Panc1 (cell line): ENCODE measurements at regions not wholly inside any gene's neighbourhood (a gene's known extent, or its start where the extent isn't known, plus 50 kb on each side); places are given as distances from the start of the nearest gene placed in this dataset.

ENCODE experiments used
- ATAC-seq: fragments of 200-7000 bp; cut with Tn5 transposase; 2 replicates; pipeline ENCODE4 v1.9.1; 2020; ENCODE audit warnings: mild to moderate bottlenecking, moderate library complexity
- BruUV-seq: library from RNA; stranded (reverse); fragments of 400-500 nt; replicated peaks from 2 replicates; lab custom pipeline; 2021; lab: Mats Ljungman, UMichigan
- CTCF ChIA-PET: fragments of 300-600 bp; sonication (Branson Sonifier 250); formaldehyde crosslinking; loops from one replicate; lab custom pipeline; 2022; ENCODE audit warnings: antibody characterized with exemption; lab: Charles Lee
- POLR2A ChIA-PET: fragments of 300-600 bp; sonication (Branson Sonifier 250); formaldehyde crosslinking; loops from one replicate; lab custom pipeline; 2022; ENCODE audit warnings: antibody characterized with exemption; lab: Charles Lee
- DNase-seq: peaks from one replicate; pipeline ENCODE4 v3.0.0-alpha.2; 2010; ENCODE audit warnings: low read depth, low spot score
- H3K27ac ChIP-seq: 2 replicates; pipeline ENCODE4 v1.5.1; 2011; ENCODE audit warnings: mild to moderate bottlenecking, low read length, inconsistent platforms
- H3K27me3 ChIP-seq: fragments of 200-500 bp; sonication (Bioruptor generic); 2 replicates; pipeline ENCODE4 v1.6.0; 2014; ENCODE audit warnings: low read length, inconsistent platforms; ENCODE audit not compliant: control insufficient read depth, insufficient read depth
- H3K36me3 ChIP-seq: fragments of 200-500 bp; sonication (Bioruptor generic); 2 replicates; pipeline ENCODE4 v1.5.1; 2014; ENCODE audit warnings: inconsistent platforms, mild to moderate bottlenecking, low read length, moderate library complexity; ENCODE audit not compliant: control insufficient read depth, insufficient read depth
- H3K4me1 ChIP-seq: 2 replicates; pipeline ENCODE4 v1.5.1; 2011; ENCODE audit warnings: inconsistent platforms, mild to moderate bottlenecking, low read length, moderate library complexity; ENCODE audit not compliant: control insufficient read depth, insufficient read depth
- H3K4me3 ChIP-seq, 2 experiments: 2 replicates each; pipeline ENCODE4 v1.5.1; 2011 to 2012; ENCODE audit warnings: low read depth in 2 of 2, low read length in 2 of 2, mild to moderate bottlenecking in 2 of 2, inconsistent platforms in 1 of 2, moderate library complexity in 1 of 2
- H3K9me3 ChIP-seq: fragments of 200-500 bp; sonication (Bioruptor generic); 2 replicates; pipeline ENCODE4 v1.5.1; 2014; ENCODE audit warnings: low read depth, mild to moderate bottlenecking, inconsistent platforms, low read length, moderate library complexity; ENCODE audit not compliant: control insufficient read depth, insufficient read depth
- POLR2AphosphoS5 ChIP-seq: IDR thresholded peaks from 2 replicates; pipeline ENCODE4 v1.6.1; 2012; ENCODE audit warnings: mild to moderate bottlenecking, low read depth, low read length, moderate library complexity
- SIN3A ChIP-seq: IDR thresholded peaks from 2 replicates; pipeline ENCODE4 v1.6.1; 2012; ENCODE audit warnings: low read depth, mild to moderate bottlenecking, low read length, moderate library complexity, borderline replicate concordance; ENCODE audit not compliant: insufficient read depth
- TCF7L2 ChIP-seq: IDR thresholded peaks from 2 replicates; pipeline ENCODE4 v1.6.1; 2011; ENCODE audit warnings: mild to moderate bottlenecking, low read depth, low read length, inconsistent platforms
- in situ Hi-C: cut with HindIII; loops from 2 replicates; pipeline ENCODE4 v1.10.0; 2016; ENCODE audit warnings: low sequenced_read_pairs, low pct_unique_long_range_greater_than_20kb
- intact Hi-C: fragments of 100-400 bp; cut with micrococcal nuclease; formaldehyde crosslinking; loops from one replicate; pipeline ENCODE4 v1.10.0; 2022; ENCODE audit not compliant: unreplicated experiment
- TF ChIP-seq, protein P1 (sequence below), 2 experiments: IDR thresholded peaks; 2 replicates each; pipeline ENCODE4 v1.6.1; 2011 to 2012; ENCODE audit warnings: low read depth in 2 of 2, control low read depth in 1 of 2, low read length in 1 of 2, mild to moderate bottlenecking in 1 of 2, moderate library complexity in 1 of 2; ENCODE audit not compliant: insufficient read depth in 1 of 2
- TF ChIP-seq, protein P2 (sequence below): fragments of 450-650 bp; IDR thresholded peaks from 2 replicates; pipeline ENCODE4 v1.5.1; 2017; ENCODE audit warnings: mild to moderate bottlenecking

DNA sequence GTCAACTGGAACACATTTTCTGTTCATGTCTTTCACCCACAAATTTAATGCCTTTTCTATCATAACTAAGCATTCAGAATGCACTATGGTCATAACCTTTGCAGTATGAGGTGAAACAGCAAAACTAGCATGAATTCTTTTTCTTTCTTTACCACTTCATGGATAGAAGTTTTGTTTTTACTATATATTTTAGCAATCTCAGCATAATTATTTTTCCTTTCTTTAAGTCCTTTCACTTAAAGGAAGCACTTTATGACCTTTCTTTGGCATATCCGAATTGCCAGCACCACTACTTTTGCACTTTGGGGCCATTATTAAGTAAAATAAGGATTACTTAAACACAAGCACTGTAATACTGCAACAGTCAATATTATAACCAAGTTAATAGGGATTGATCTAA lies 115.1 kb upstream of the DKK2 start:
- POLR2A ChIA-PET, result no interaction called here
- no peak for DNase-seq
- H3K27me3 ChIP-seq, result no peaks in the 10 kb centered on the region
- H3K27ac ChIP-seq, result no peak overlapping the region
- TF ChIP-seq POLR2AphosphoS5 (no peak), SIN3A (no peak)
- TF ChIP-seq, protein P1, sequence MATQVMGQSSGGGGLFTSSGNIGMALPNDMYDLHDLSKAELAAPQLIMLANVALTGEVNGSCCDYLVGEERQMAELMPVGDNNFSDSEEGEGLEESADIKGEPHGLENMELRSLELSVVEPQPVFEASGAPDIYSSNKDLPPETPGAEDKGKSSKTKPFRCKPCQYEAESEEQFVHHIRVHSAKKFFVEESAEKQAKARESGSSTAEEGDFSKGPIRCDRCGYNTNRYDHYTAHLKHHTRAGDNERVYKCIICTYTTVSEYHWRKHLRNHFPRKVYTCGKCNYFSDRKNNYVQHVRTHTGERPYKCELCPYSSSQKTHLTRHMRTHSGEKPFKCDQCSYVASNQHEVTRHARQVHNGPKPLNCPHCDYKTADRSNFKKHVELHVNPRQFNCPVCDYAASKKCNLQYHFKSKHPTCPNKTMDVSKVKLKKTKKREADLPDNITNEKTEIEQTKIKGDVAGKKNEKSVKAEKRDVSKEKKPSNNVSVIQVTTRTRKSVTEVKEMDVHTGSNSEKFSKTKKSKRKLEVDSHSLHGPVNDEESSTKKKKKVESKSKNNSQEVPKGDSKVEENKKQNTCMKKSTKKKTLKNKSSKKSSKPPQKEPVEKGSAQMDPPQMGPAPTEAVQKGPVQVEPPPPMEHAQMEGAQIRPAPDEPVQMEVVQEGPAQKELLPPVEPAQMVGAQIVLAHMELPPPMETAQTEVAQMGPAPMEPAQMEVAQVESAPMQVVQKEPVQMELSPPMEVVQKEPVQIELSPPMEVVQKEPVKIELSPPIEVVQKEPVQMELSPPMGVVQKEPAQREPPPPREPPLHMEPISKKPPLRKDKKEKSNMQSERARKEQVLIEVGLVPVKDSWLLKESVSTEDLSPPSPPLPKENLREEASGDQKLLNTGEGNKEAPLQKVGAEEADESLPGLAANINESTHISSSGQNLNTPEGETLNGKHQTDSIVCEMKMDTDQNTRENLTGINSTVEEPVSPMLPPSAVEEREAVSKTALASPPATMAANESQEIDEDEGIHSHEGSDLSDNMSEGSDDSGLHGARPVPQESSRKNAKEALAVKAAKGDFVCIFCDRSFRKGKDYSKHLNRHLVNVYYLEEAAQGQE (IDR thresholded peaks at IDR 0.05; ENCODE audit: insufficient read depth in 1 of 2, low read depth in 2 of 2, low read length in 1 of 2), result no peak
- TF ChIP-seq, protein P2, sequence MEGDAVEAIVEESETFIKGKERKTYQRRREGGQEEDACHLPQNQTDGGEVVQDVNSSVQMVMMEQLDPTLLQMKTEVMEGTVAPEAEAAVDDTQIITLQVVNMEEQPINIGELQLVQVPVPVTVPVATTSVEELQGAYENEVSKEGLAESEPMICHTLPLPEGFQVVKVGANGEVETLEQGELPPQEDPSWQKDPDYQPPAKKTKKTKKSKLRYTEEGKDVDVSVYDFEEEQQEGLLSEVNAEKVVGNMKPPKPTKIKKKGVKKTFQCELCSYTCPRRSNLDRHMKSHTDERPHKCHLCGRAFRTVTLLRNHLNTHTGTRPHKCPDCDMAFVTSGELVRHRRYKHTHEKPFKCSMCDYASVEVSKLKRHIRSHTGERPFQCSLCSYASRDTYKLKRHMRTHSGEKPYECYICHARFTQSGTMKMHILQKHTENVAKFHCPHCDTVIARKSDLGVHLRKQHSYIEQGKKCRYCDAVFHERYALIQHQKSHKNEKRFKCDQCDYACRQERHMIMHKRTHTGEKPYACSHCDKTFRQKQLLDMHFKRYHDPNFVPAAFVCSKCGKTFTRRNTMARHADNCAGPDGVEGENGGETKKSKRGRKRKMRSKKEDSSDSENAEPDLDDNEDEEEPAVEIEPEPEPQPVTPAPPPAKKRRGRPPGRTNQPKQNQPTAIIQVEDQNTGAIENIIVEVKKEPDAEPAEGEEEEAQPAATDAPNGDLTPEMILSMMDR, result no peak
- H3K4me1 ChIP-seq, result no peaks in the 10 kb centered on the region
- intact Hi-C loops (no loop called here), in situ Hi-C loops (no loop called here)
- no peak for ATAC-seq
- CTCF ChIA-PET, result no interaction called here
- H3K4me3 ChIP-seq, result no peak overlapping the region
- H3K36me3 ChIP-seq, result no peaks in the 10 kb centered on the region
- no TSS peak for BruUV-seq
- H3K9me3 ChIP-seq, result no peaks in the 10 kb centered on the region

DNA sequence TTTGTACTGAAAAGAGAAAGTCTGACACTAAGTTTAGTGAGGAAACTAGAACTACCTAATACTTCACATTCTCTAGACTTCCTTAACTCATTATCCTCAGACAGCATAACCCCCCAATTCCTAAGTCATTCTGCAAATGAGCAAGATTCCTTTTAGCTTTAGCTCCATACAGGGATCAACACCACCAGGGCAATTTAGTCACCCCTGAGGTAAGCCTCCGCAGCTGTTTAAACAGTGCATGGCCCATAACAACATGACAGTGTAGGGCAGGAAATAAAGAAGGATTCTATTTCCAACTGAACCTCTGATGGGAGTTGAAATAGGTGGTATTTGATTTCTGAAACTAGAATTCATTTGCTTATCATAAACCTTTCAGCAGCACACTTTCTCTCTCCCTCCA lies 112.8 kb upstream of the DKK2 start:
- H3K4me1 ChIP-seq, result no peaks in the 10 kb centered on the region
- DNase-seq (no peak), ATAC-seq (no peak)
- intact Hi-C loops (no loop called here), in situ Hi-C loops (no loop called here)
- TF ChIP-seq TCF7L2 (no peak), SIN3A (no peak), POLR2AphosphoS5 (no peak)
- TF ChIP-seq, protein P2, result no peak
- TF ChIP-seq, protein P1 (IDR thresholded peaks at IDR 0.05; ENCODE audit: insufficient read depth in 1 of 2, low read depth in 2 of 2, low read length in 1 of 2), result no peak
- no peak overlapping the region for H3K4me3 ChIP-seq
- no peaks in the 10 kb centered on the region for H3K36me3 ChIP-seq
- no TSS peak for BruUV-seq
- H3K27me3 ChIP-seq, result no peaks in the 10 kb centered on the region
- POLR2A ChIA-PET, result no interaction called here
- no peak overlapping the region for H3K27ac ChIP-seq
- CTCF ChIA-PET, result no interaction called here
- H3K9me3 ChIP-seq, result no peaks in the 10 kb centered on the region
